22Rv1 (cell line): ENCODE measurements at regions not wholly inside any gene's neighbourhood (a gene's known extent, or its start where the extent isn't known, plus 50 kb on each side); places are given as distances from the start of the nearest gene placed in this dataset.

Experiments used
- ZFX ChIP-seq: fragments of 450-650 bp; IDR thresholded peaks from 2 replicates; pipeline ENCODE4 v1.6.1; 2017; ENCODE audit warnings: antibody characterized with exemption, borderline replicate concordance
- TF ChIP-seq, protein P1 (sequence below): fragments of 450-650 bp; IDR thresholded peaks from 2 replicates; pipeline ENCODE4 v1.5.1; 2017; ENCODE audit warnings: mild to moderate bottlenecking

DNA sequence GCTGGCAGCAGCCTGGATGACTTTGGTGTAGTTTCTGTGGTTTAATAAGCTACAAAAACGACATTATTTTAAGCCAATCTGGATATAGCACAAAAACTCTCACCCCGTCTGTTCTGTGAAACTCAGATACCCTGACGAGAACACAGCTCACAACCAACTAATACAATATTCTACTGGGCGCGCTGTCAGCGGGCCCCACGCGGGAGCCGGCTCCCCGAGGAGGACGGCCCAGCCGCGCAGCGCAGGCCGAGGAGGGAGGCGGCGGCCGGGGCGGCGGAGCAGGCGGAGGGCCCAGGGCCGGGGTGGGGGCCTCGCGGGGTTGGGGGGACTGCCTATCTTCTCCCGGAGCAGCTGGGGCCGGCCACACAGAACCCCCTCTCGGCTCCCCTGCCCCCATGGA, 87.2 kb upstream of the POU3F1 start:
- TF ChIP-seq, protein P1, sequence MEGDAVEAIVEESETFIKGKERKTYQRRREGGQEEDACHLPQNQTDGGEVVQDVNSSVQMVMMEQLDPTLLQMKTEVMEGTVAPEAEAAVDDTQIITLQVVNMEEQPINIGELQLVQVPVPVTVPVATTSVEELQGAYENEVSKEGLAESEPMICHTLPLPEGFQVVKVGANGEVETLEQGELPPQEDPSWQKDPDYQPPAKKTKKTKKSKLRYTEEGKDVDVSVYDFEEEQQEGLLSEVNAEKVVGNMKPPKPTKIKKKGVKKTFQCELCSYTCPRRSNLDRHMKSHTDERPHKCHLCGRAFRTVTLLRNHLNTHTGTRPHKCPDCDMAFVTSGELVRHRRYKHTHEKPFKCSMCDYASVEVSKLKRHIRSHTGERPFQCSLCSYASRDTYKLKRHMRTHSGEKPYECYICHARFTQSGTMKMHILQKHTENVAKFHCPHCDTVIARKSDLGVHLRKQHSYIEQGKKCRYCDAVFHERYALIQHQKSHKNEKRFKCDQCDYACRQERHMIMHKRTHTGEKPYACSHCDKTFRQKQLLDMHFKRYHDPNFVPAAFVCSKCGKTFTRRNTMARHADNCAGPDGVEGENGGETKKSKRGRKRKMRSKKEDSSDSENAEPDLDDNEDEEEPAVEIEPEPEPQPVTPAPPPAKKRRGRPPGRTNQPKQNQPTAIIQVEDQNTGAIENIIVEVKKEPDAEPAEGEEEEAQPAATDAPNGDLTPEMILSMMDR, result no peak
- no peak for TF ChIP-seq ZFX
